GM12878 (cell line): ENCODE measurements at regions not wholly inside any gene's neighbourhood (a gene's known extent, or its start where the extent isn't known, plus 50 kb on each side); places are given as distances from the start of the nearest gene placed in this dataset.

Experiments
- CHD4 ChIP-seq: fragments of 200-600 bp; sonication (generic); IDR thresholded peaks from 2 replicates; pipeline ENCODE4 v1.6.1; 2016; ENCODE audit warnings: mild to moderate bottlenecking
- KAT2A ChIP-seq: conservative IDR thresholded peaks from 2 replicates; pipeline ENCODE4 v1.6.1; 2011; ENCODE audit warnings: low read depth, low read length; ENCODE audit not compliant: control insufficient read depth
- KLF5 ChIP-seq: fragments of 450-650 bp; IDR thresholded peaks from 2 replicates; pipeline ENCODE4 v1.6.1; 2014; ENCODE audit warnings: mild to moderate bottlenecking; ENCODE audit not compliant: partially characterized antibody
- MTA3 ChIP-seq: IDR thresholded peaks from 2 replicates; pipeline ENCODE4 v1.6.1; 2012; ENCODE audit warnings: low read length, inconsistent platforms, borderline replicate concordance
- NFYA ChIP-seq: IDR thresholded peaks from 2 replicates; pipeline ENCODE4 v1.6.1; 2011; ENCODE audit warnings: low read depth, mild to moderate bottlenecking, low read length, improper control_type of control experiment, borderline replicate concordance
- RAD21 ChIP-seq: IDR thresholded peaks from 2 replicates; pipeline ENCODE4 v1.6.1; 2011; ENCODE audit warnings: mild to moderate bottlenecking, low read depth, low read length, moderate library complexity; ENCODE audit not compliant: insufficient read depth
- SIN3A ChIP-seq: IDR thresholded peaks from 2 replicates; pipeline ENCODE4 v1.6.1; 2012; ENCODE audit warnings: low read depth, low read length, improper control_type of control experiment
- SMAD1 ChIP-seq: fragments of 450-650 bp; IDR thresholded peaks from 2 replicates; pipeline ENCODE4 v1.6.1; 2018; ENCODE audit warnings: mild to moderate bottlenecking, low read depth; ENCODE audit not compliant: partially characterized antibody
- SMC3 ChIP-seq: IDR thresholded peaks from 2 replicates; pipeline ENCODE4 v1.6.1; 2011; ENCODE audit warnings: low read length, improper control_type of control experiment, borderline replicate concordance
- SREBF2 ChIP-seq: IDR thresholded peaks from 2 replicates; pipeline ENCODE4 v1.6.1; 2012; ENCODE audit warnings: mild to moderate bottlenecking, low read length
- STAT1 ChIP-seq: fragments of 450-650 bp; conservative IDR thresholded peaks from 2 replicates; pipeline ENCODE4 v1.6.1; 2014; ENCODE audit warnings: antibody characterized with exemption, mild to moderate bottlenecking
- TCF12 ChIP-seq: IDR thresholded peaks from 2 replicates; pipeline ENCODE4 v1.6.1; 2011; ENCODE audit warnings: low read depth, mild to moderate bottlenecking, low read length
- ZNF24 ChIP-seq: fragments of 450-650 bp; IDR thresholded peaks from 2 replicates; pipeline ENCODE4 v1.6.1; 2017; ENCODE audit warnings: antibody characterized with exemption, mild to moderate bottlenecking
- TF ChIP-seq, protein P1 (sequence below): fragments of 450-650 bp; IDR thresholded peaks from 2 replicates; pipeline ENCODE4 v1.6.1; 2017; ENCODE audit warnings: mild to moderate bottlenecking, moderate library complexity
- TF ChIP-seq, protein P2 (sequence below): fragments of 150-350 bp; IDR thresholded peaks from 2 replicates; pipeline ENCODE4 v1.6.1; 2014; ENCODE audit warnings: mild to moderate bottlenecking, low read depth, low read length
- TF ChIP-seq, protein P3 (sequence below): fragments of 450-650 bp; IDR thresholded peaks from 2 replicates; pipeline ENCODE4 v1.6.1; 2017; ENCODE audit warnings: antibody characterized with exemption, mild to moderate bottlenecking, moderate library complexity
- TF ChIP-seq, protein P4 (sequence below): fragments of 450-650 bp; IDR thresholded peaks from 2 replicates; pipeline ENCODE4 v1.6.1; 2016; ENCODE audit warnings: mild to moderate bottlenecking, moderate library complexity, borderline replicate concordance

DNA sequence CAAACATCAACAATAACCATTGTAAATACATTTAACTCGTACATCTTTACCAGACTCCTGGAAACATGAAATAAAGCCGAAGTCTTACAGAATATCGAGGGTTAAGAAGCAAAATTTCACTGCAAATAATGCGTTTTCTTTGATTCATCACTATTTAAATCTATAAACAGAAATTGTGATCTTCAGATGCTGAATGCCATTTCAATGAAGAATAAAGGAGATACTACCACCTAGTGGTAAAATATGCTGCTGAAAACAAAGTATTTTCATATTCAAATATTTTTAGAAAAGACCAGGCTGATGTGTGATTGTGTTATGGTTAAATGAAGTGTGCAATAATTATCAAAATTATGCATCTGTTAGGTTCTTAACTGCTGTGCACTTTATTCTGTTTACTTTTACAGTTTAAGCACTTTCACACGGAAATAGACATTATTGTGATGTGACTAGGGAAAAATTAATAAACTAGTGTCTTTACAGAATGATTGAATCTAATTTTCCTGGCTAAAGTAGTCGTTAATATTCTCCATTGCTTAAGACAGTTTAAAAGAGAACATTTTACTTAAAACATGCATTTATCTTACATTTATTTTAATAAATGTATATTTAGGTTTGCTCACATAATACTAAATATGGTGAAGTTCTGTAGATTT lies 1093.1 kb downstream of the MRPL39 start (continued):
- TF ChIP-seq, protein P1, sequence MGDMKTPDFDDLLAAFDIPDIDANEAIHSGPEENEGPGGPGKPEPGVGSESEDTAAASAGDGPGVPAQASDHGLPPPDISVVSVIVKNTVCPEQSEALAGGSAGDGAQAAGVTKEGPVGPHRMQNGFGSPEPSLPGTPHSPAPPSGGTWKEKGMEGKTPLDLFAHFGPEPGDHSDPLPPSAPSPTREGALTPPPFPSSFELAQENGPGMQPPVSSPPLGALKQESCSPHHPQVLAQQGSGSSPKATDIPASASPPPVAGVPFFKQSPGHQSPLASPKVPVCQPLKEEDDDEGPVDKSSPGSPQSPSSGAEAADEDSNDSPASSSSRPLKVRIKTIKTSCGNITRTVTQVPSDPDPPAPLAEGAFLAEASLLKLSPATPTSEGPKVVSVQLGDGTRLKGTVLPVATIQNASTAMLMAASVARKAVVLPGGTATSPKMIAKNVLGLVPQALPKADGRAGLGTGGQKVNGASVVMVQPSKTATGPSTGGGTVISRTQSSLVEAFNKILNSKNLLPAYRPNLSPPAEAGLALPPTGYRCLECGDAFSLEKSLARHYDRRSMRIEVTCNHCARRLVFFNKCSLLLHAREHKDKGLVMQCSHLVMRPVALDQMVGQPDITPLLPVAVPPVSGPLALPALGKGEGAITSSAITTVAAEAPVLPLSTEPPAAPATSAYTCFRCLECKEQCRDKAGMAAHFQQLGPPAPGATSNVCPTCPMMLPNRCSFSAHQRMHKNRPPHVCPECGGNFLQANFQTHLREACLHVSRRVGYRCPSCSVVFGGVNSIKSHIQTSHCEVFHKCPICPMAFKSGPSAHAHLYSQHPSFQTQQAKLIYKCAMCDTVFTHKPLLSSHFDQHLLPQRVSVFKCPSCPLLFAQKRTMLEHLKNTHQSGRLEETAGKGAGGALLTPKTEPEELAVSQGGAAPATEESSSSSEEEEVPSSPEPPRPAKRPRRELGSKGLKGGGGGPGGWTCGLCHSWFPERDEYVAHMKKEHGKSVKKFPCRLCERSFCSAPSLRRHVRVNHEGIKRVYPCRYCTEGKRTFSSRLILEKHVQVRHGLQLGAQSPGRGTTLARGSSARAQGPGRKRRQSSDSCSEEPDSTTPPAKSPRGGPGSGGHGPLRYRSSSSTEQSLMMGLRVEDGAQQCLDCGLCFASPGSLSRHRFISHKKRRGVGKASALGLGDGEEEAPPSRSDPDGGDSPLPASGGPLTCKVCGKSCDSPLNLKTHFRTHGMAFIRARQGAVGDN, result no peak
- no peak for TF ChIP-seq SREBF2
- no peak for TF ChIP-seq SMAD1
- TF ChIP-seq RAD21, result 0 out of 2 replicates have a peak, but pooled peaks have one; percentile 4
- no peak for TF ChIP-seq TCF12
- TF ChIP-seq, protein P2, sequence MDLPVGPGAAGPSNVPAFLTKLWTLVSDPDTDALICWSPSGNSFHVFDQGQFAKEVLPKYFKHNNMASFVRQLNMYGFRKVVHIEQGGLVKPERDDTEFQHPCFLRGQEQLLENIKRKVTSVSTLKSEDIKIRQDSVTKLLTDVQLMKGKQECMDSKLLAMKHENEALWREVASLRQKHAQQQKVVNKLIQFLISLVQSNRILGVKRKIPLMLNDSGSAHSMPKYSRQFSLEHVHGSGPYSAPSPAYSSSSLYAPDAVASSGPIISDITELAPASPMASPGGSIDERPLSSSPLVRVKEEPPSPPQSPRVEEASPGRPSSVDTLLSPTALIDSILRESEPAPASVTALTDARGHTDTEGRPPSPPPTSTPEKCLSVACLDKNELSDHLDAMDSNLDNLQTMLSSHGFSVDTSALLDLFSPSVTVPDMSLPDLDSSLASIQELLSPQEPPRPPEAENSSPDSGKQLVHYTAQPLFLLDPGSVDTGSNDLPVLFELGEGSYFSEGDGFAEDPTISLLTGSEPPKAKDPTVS, result no peak
- no peak for TF ChIP-seq NFYA
- TF ChIP-seq KAT2A, result no peak
- no peak for TF ChIP-seq ZNF24
- TF ChIP-seq STAT1, result no peak
- TF ChIP-seq CHD4, result no peak
- TF ChIP-seq, protein P3, sequence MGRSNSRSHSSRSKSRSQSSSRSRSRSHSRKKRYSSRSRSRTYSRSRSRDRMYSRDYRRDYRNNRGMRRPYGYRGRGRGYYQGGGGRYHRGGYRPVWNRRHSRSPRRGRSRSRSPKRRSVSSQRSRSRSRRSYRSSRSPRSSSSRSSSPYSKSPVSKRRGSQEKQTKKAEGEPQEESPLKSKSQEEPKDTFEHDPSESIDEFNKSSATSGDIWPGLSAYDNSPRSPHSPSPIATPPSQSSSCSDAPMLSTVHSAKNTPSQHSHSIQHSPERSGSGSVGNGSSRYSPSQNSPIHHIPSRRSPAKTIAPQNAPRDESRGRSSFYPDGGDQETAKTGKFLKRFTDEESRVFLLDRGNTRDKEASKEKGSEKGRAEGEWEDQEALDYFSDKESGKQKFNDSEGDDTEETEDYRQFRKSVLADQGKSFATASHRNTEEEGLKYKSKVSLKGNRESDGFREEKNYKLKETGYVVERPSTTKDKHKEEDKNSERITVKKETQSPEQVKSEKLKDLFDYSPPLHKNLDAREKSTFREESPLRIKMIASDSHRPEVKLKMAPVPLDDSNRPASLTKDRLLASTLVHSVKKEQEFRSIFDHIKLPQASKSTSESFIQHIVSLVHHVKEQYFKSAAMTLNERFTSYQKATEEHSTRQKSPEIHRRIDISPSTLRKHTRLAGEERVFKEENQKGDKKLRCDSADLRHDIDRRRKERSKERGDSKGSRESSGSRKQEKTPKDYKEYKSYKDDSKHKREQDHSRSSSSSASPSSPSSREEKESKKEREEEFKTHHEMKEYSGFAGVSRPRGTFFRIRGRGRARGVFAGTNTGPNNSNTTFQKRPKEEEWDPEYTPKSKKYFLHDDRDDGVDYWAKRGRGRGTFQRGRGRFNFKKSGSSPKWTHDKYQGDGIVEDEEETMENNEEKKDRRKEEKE, result no peak
- TF ChIP-seq KLF5, result no peak
- TF ChIP-seq, protein P4, sequence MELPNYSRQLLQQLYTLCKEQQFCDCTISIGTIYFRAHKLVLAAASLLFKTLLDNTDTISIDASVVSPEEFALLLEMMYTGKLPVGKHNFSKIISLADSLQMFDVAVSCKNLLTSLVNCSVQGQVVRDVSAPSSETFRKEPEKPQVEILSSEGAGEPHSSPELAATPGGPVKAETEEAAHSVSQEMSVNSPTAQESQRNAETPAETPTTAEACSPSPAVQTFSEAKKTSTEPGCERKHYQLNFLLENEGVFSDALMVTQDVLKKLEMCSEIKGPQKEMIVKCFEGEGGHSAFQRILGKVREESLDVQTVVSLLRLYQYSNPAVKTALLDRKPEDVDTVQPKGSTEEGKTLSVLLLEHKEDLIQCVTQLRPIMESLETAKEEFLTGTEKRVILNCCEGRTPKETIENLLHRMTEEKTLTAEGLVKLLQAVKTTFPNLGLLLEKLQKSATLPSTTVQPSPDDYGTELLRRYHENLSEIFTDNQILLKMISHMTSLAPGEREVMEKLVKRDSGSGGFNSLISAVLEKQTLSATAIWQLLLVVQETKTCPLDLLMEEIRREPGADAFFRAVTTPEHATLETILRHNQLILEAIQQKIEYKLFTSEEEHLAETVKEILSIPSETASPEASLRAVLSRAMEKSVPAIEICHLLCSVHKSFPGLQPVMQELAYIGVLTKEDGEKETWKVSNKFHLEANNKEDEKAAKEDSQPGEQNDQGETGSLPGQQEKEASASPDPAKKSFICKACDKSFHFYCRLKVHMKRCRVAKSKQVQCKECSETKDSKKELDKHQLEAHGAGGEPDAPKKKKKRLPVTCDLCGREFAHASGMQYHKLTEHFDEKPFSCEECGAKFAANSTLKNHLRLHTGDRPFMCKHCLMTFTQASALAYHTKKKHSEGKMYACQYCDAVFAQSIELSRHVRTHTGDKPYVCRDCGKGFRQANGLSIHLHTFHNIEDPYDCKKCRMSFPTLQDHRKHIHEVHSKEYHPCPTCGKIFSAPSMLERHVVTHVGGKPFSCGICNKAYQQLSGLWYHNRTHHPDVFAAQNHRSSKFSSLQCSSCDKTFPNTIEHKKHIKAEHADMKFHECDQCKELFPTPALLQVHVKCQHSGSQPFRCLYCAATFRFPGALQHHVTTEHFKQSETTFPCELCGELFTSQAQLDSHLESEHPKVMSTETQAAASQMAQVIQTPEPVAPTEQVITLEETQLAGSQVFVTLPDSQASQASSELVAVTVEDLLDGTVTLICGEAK, result no peak
- no peak for TF ChIP-seq MTA3
- no peak for TF ChIP-seq SIN3A
- peak; percentile 40; the same call in 1 of the 2 replicates for TF ChIP-seq SMC3
- TF ChIP-seq, all 136 proteins: peak for 3
